Caco-2 (cell line): ENCODE measurements at regions not wholly inside any gene's neighbourhood (a gene's known extent, or its start where the extent isn't known, plus 50 kb on each side); places are given as distances from the start of the nearest gene placed in this dataset.
"Not testable (repeated sequence)": the region's sequence is repeated elsewhere in the genome, so short reads cannot be mapped to it uniquely, and the experiment has no call there.

Experiments used
- BruUV-seq: library from RNA; stranded (reverse); fragments of 400-500 nt; replicated peaks from 2 replicates; lab custom pipeline; 2021; lab: Mats Ljungman, UMichigan
- CTCF ChIA-PET: fragments of 300-600 bp; sonication (Branson Sonifier 250); formaldehyde crosslinking; loops from one replicate; lab custom pipeline; 2022; ENCODE audit warnings: antibody characterized with exemption; lab: Charles Lee
- POLR2A ChIA-PET: fragments of 300-600 bp; sonication (Branson Sonifier 250); formaldehyde crosslinking; loops from one replicate; lab custom pipeline; 2022; ENCODE audit warnings: antibody characterized with exemption; lab: Charles Lee
- DNase-seq, 2 experiments: peaks; one replicate each; pipeline versions ENCODE4 v3.0.0 to v3.0.0-alpha.2; 2020 to 2022
- H3K27me3 ChIP-seq: replicated peaks from 2 replicates; pipeline ENCODE4 v1.6.0; 2011; ENCODE audit warnings: low read length; ENCODE audit not compliant: control insufficient read depth, insufficient read depth
- H3K36me3 ChIP-seq: 2 replicates; pipeline ENCODE4 v1.5.1; 2011; ENCODE audit warnings: low read length; ENCODE audit not compliant: control insufficient read depth, insufficient read depth
- H3K4me1 ChIP-seq: fragments of 250-450 bp; sonication (Bioruptor Pico); 2 replicates; pipeline ENCODE4 v1.5.1; 2020; ENCODE audit warnings: mild to moderate bottlenecking
- H3K4me3 ChIP-seq: 2 replicates; pipeline ENCODE4 v1.5.1; 2011; ENCODE audit warnings: low read depth, mild to moderate bottlenecking, control low read depth, low read length
- H3K9me3 ChIP-seq: fragments of 250-450 bp; sonication (Bioruptor Pico); 2 replicates; pipeline ENCODE4 v1.5.1; 2020; ENCODE audit warnings: mild to moderate bottlenecking, moderate library complexity
- H3K27ac Mint-ChIP-seq: one replicate; pipeline ENCODE4 v1.8.0; 2022; ENCODE audit warnings: mixed read lengths; ENCODE audit not compliant: unreplicated experiment
- H3K27me3 Mint-ChIP-seq: one replicate; pipeline ENCODE4 v1.8.0; 2022; ENCODE audit warnings: mixed read lengths; ENCODE audit not compliant: insufficient read depth, unreplicated experiment
- H3K36me3 Mint-ChIP-seq: one replicate; pipeline ENCODE4 v1.8.0; 2022; ENCODE audit warnings: mild to moderate bottlenecking, mixed read lengths; ENCODE audit not compliant: insufficient read depth, unreplicated experiment
- H3K4me1 Mint-ChIP-seq: one replicate; pipeline ENCODE4 v1.8.0; 2022; ENCODE audit warnings: low read depth, mixed read lengths; ENCODE audit not compliant: unreplicated experiment
- H3K4me3 Mint-ChIP-seq: one replicate; pipeline ENCODE4 v1.8.0; 2022; ENCODE audit warnings: mild to moderate bottlenecking, moderate library complexity, mixed read lengths; ENCODE audit not compliant: unreplicated experiment
- H3K9me3 Mint-ChIP-seq: one replicate; pipeline ENCODE4 v1.8.0; 2022; ENCODE audit warnings: mixed read lengths; ENCODE audit not compliant: unreplicated experiment
- CTCF ChIP-seq, 2 experiments: fragments of 200-600 bp in 1 of 2; IDR thresholded peaks; 1 replicate in 1 of 2; 2 replicates in 1 of 2; pipeline versions ENCODE4 v1.5.1 to v1.8.0; 2011 to 2022; ENCODE audit warnings: antibody characterized with exemption in 1 of 2, control low read depth in 1 of 2, inconsistent platforms in 1 of 2, low read depth in 1 of 2, low read length in 1 of 2, mild to moderate bottlenecking in 1 of 2, moderate library complexity in 1 of 2; ENCODE audit not compliant: insufficient read depth in 1 of 2, severe bottlenecking in 1 of 2, unreplicated experiment in 1 of 2
- intact Hi-C: fragments of 100-400 bp; cut with micrococcal nuclease; formaldehyde crosslinking; loops from one replicate; pipeline ENCODE4 v1.10.0; 2022; ENCODE audit not compliant: unreplicated experiment

- no peaks in the 10 kb centered on the region for H3K27me3 ChIP-seq
- H3K9me3 Mint-ChIP-seq: peaks cover under 1% of the 10 kb centered on the region
- H3K4me3 Mint-ChIP-seq: no peak overlapping the region
- DNase-seq: no peak
- H3K4me1 Mint-ChIP-seq: no peaks in the 10 kb centered on the region
- H3K4me1 ChIP-seq: no peaks in the 10 kb centered on the region
- no peak overlapping the region for H3K4me3 ChIP-seq
- TF ChIP-seq CTCF (IDR thresholded peaks at IDR 0.05; ENCODE audit: insufficient read depth in 1 of 2, low read depth in 1 of 2, low read length in 1 of 2, severe bottlenecking in 1 of 2, unreplicated experiment in 1 of 2): no peak
- H3K9me3 ChIP-seq: no peaks in the 10 kb centered on the region
- intact Hi-C loops: no loop called here
- ChIA-PET POLR2A (no interaction called here), CTCF (no interaction called here)
- H3K36me3 ChIP-seq: no peaks in the 10 kb centered on the region
- H3K27ac Mint-ChIP-seq: no peak overlapping the region
- peaks cover 1% of the 10 kb centered on the region for H3K27me3 Mint-ChIP-seq
- no peaks in the 10 kb centered on the region for H3K36me3 Mint-ChIP-seq
- no TSS peak for BruUV-seq
These were observed 133.5 kb upstream of the PRR16 start for GRCh38 chr5:120330558-120330957.

GRCh38 chr5:120344181-120344580, 119.9 kb upstream of the PRR16 start:
- Histone ChIP-seq H3K4me3 (no peak overlapping the region), H3K9me3 (no peaks in the 10 kb centered on the region), H3K4me1 (no peaks in the 10 kb centered on the region), H3K27me3 (no peaks in the 10 kb centered on the region), H3K36me3 (no peaks in the 10 kb centered on the region)
- Mint-ChIP-seq H3K9me3 (peaks cover under 1% of the 10 kb centered on the region), H3K27ac (no peak overlapping the region), H3K4me3 (no peak overlapping the region), H3K36me3 (no peaks in the 10 kb centered on the region), H3K4me1 (no peaks in the 10 kb centered on the region), H3K27me3 (no peaks in the 10 kb centered on the region)
- CTCF ChIA-PET: no interaction called here
- BruUV-seq: no TSS peak
- intact Hi-C loops: no loop called here
- DNase-seq: no peak
- TF ChIP-seq CTCF (IDR thresholded peaks at IDR 0.05; ENCODE audit: insufficient read depth in 1 of 2, low read depth in 1 of 2, low read length in 1 of 2, severe bottlenecking in 1 of 2, unreplicated experiment in 1 of 2): no peak
- POLR2A ChIA-PET: no interaction called here

- Mint-ChIP-seq H3K27me3 (no peaks in the 10 kb centered on the region), H3K36me3 (no peaks in the 10 kb centered on the region), H3K4me1 (no peaks in the 10 kb centered on the region), H3K27ac (no peak overlapping the region), H3K9me3 (peaks cover 17% of the 10 kb centered on the region), H3K4me3 (no peak overlapping the region)
- Histone ChIP-seq H3K27me3 (no peaks in the 10 kb centered on the region), H3K36me3 (no peaks in the 10 kb centered on the region), H3K4me3 (no peak overlapping the region), H3K4me1 (no peaks in the 10 kb centered on the region), H3K9me3 (no peaks in the 10 kb centered on the region)
- CTCF ChIA-PET: no interaction called here
- POLR2A ChIA-PET: no interaction called here
- DNase-seq: no peak
- no peak for TF ChIP-seq CTCF (IDR thresholded peaks at IDR 0.05; ENCODE audit: insufficient read depth in 1 of 2, low read depth in 1 of 2, low read length in 1 of 2, severe bottlenecking in 1 of 2, unreplicated experiment in 1 of 2)
- intact Hi-C loops: no loop called here
- no TSS peak for BruUV-seq
These were observed 118.2 kb upstream of the PRR16 start for GRCh38 chr5:120345947-120346346.

GRCh38 chr5:120351071-120351470, 113.0 kb upstream of the PRR16 start:
- intact Hi-C loops, H3K4me3 Mint-ChIP-seq, H3K27me3 ChIP-seq, H3K27ac Mint-ChIP-seq, DNase-seq, H3K36me3 Mint-ChIP-seq, POLR2A ChIA-PET, H3K4me1 ChIP-seq, H3K4me3 ChIP-seq, H3K9me3 ChIP-seq, H3K4me1 Mint-ChIP-seq, BruUV-seq, CTCF ChIA-PET, H3K27me3 Mint-ChIP-seq, H3K36me3 ChIP-seq: not testable (repeated sequence)
- peaks cover 24% of the 10 kb centered on the region for H3K9me3 Mint-ChIP-seq
